Liver (tissue), 8 donors: ENCODE measurements at regions not wholly inside any gene's neighbourhood (a gene's known extent, or its start where the extent isn't known, plus 50 kb on each side); places are given as distances from the start of the nearest gene placed in this dataset.

Experiments used
- DNase-seq: peaks from one replicate; pipeline ENCODE4 v3.0.0-alpha.2; 2017; ENCODE audit warnings: low spot score
- H3K27ac ChIP-seq, 2 donors: one replicate each; pipeline ENCODE4 v1.7.0; 2013; ENCODE audit warnings: inconsistent platforms in 2 of 2, low read length in 2 of 2, control low read depth in 1 of 2, low read depth in 1 of 2, mild to moderate bottlenecking in 1 of 2
- H3K27me3 ChIP-seq, 4 donors: one replicate each; pipeline versions ENCODE4 v1.6.1 to v1.7.0; 2013; ENCODE audit warnings: low read length in 3 of 4, inconsistent platforms in 1 of 4, mild to moderate bottlenecking in 1 of 4, moderate library complexity in 1 of 4; ENCODE audit not compliant: control insufficient read depth in 4 of 4, insufficient read depth in 4 of 4
- H3K36me3 ChIP-seq, 4 donors: one replicate each; pipeline versions ENCODE4 v1.6.1 to v1.7.0; 2013; ENCODE audit warnings: low read length in 3 of 4, mild to moderate bottlenecking in 3 of 4, low read depth in 1 of 4, moderate library complexity in 1 of 4; ENCODE audit not compliant: control insufficient read depth in 4 of 4, insufficient read depth in 3 of 4
- H3K4me1 ChIP-seq, 4 donors: one replicate each; pipeline versions ENCODE4 v1.6.1 to v1.7.0; 2013; ENCODE audit warnings: low read length in 3 of 4, mild to moderate bottlenecking in 3 of 4, moderate library complexity in 1 of 4; ENCODE audit not compliant: control insufficient read depth in 4 of 4, insufficient read depth in 4 of 4
- H3K4me3 ChIP-seq, 3 donors: one replicate each; pipeline versions ENCODE4 v1.6.1 to v1.7.0; 2013; ENCODE audit warnings: low read length in 3 of 3, control low read depth in 1 of 3, low read depth in 1 of 3, mild to moderate bottlenecking in 1 of 3
- H3K9ac ChIP-seq, 2 donors: one replicate each; pipeline ENCODE4 v1.7.0; 2013; ENCODE audit warnings: low read length in 2 of 2, mild to moderate bottlenecking in 2 of 2, moderate library complexity in 2 of 2, control low read depth in 1 of 2, low read depth in 1 of 2
- H3K9me3 ChIP-seq, 4 donors: one replicate each; pipeline versions ENCODE4 v1.6.1 to v1.7.0; 2013; ENCODE audit warnings: low read length in 3 of 4; ENCODE audit not compliant: control insufficient read depth in 4 of 4
- ATF3 ChIP-seq: IDR thresholded peaks from 2 replicates; pipeline ENCODE4 v1.6.1; 2016; ENCODE audit warnings: antibody characterized with exemption
- CTCF ChIP-seq: fragments of 150-350 bp; IDR thresholded peaks from 2 replicates; pipeline ENCODE4 v1.5.1; 2017; ENCODE audit warnings: improper control_type of control experiment, low read depth, low read length; ENCODE audit not compliant: missing input control
- EGR1 ChIP-seq, 2 donors: IDR thresholded peaks; 2 replicates each; pipeline ENCODE4 v1.6.1; 2016 to 2018; ENCODE audit warnings: antibody characterized with exemption in 2 of 2, low read depth in 2 of 2
- FOXA1 ChIP-seq: IDR thresholded peaks from 2 replicates; pipeline ENCODE4 v1.6.1; 2016; ENCODE audit warnings: antibody characterized with exemption
- GABPA ChIP-seq, 2 donors: IDR thresholded peaks in 1 of 2; conservative IDR thresholded peaks in 1 of 2; 2 replicates each; pipeline ENCODE4 v1.6.1; 2016; ENCODE audit warnings: antibody characterized with exemption in 2 of 2, mild to moderate bottlenecking in 1 of 2, moderate library complexity in 1 of 2
- HNF4A ChIP-seq, 2 donors: conservative IDR thresholded peaks; 2 replicates each; pipeline ENCODE4 v1.6.1; 2016; ENCODE audit warnings: antibody characterized with exemption in 2 of 2, mild to moderate bottlenecking in 2 of 2
- HNF4G ChIP-seq: IDR thresholded peaks from 2 replicates; pipeline ENCODE4 v1.6.1; 2016; ENCODE audit warnings: antibody characterized with exemption
- JUND ChIP-seq, 2 donors: IDR thresholded peaks; 2 replicates each; pipeline ENCODE4 v1.6.1; 2016; ENCODE audit warnings: antibody characterized with exemption in 2 of 2
- MAX ChIP-seq: IDR thresholded peaks from 2 replicates; pipeline ENCODE4 v1.6.1; 2016; ENCODE audit warnings: antibody characterized with exemption
- NR2F2 ChIP-seq: IDR thresholded peaks from 2 replicates; pipeline ENCODE4 v1.6.1; 2016; ENCODE audit warnings: antibody characterized with exemption
- RAD21 ChIP-seq, 2 donors: IDR thresholded peaks; 2 replicates each; pipeline ENCODE4 v1.6.1; 2016; ENCODE audit warnings: antibody characterized with exemption in 2 of 2, mild to moderate bottlenecking in 2 of 2
- REST ChIP-seq: IDR thresholded peaks from 2 replicates; pipeline ENCODE4 v1.6.1; 2016; ENCODE audit warnings: antibody characterized with exemption, mild to moderate bottlenecking
- RXRA ChIP-seq, 2 donors: IDR thresholded peaks; 2 replicates each; pipeline ENCODE4 v1.6.1; 2017 to 2018; ENCODE audit warnings: antibody characterized with exemption in 2 of 2, mild to moderate bottlenecking in 1 of 2
- SP1 ChIP-seq: IDR thresholded peaks from 2 replicates; pipeline ENCODE4 v1.6.1; 2018; ENCODE audit warnings: antibody characterized with exemption, mild to moderate bottlenecking
- YY1 ChIP-seq: IDR thresholded peaks from 2 replicates; pipeline ENCODE4 v1.6.1; 2016; ENCODE audit warnings: antibody characterized with exemption, mild to moderate bottlenecking
- WGBS: extraction: QIAGEN DNeasy Blood & Tissue Kit; methylation state at CpG from one replicate; pipeline ENCODE4 v1.1.7; 2013; 5-methylcytosine and 5-hydroxymethylcytosine counted together
- TF ChIP-seq, protein P1 (sequence below): IDR thresholded peaks from 2 replicates; pipeline ENCODE4 v1.6.1; 2016; ENCODE audit warnings: antibody characterized with exemption
- donor health status: healthy.
- donor health status: healthy.
- donor health status: healthy.
- donor health status: healthy.
- donor health status: healthy.

DNA sequence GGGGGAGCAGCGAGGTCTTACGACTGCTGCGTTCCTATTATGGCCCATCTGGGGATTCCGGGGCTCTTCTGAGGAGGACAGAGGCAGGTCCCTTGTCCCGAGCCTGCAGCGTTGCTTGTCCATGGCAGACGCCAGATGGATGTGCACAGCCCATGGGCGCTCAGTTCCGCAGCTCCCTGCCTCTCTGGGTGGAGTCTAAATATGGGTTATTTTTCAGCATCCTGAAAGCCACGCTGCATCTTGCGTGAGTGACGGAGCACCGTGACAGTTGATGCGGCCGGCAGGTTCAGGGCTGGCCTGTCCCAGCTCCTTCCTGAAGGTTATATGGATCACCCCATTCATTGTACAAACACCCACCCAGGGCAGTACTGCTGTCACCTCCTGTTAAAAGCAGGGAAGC, 1169.4 kb downstream of the BRD1 start (continued):
- no peak for TF ChIP-seq CTCF

- H3K27me3 ChIP-seq: no peaks in the 10 kb centered on the region
- no peaks in the 10 kb centered on the region for H3K4me1 ChIP-seq
- H3K36me3 ChIP-seq: no peaks in the 10 kb centered on the region
- no peak overlapping the region for H3K4me3 ChIP-seq
- no peaks in the 10 kb centered on the region for H3K9me3 ChIP-seq
- TF ChIP-seq JUND (IDR thresholded peaks at IDR 0.05) (no peak), EGR1 (IDR thresholded peaks at IDR 0.05; ENCODE audit: low read depth in 2 of 2) (no peak), RXRA (IDR thresholded peaks at IDR 0.05) (no peak), YY1 (no peak), HNF4A (conservative IDR thresholded peaks at IDR 0.05) (no peak), FOXA1 (no peak), SP1 (no peak), GABPA (IDR thresholded peaks at IDR 0.05 in 1 of 2, conservative IDR thresholded peaks at IDR 0.05 in 1 of 2) (no peak), REST (no peak), ATF3 (no peak), RAD21 (IDR thresholded peaks at IDR 0.05) (no peak), NR2F2 (no peak), HNF4G (no peak), CTCF (no peak)
- 79% methylated on average over 9 of the region's 9 CpGs for WGBS
- no peak overlapping the region for H3K9ac ChIP-seq
- H3K27ac ChIP-seq: no peak overlapping the region
- DNase-seq: no peak
Measured at GRCh38 chr22:48654492-48654891, 1173.2 kb downstream of the BRD1 start.

- Histone ChIP-seq H3K9ac (no peak overlapping the region), H3K4me3 (no peak overlapping the region), H3K27me3 (no peaks in the 10 kb centered on the region), H3K9me3 (no peaks in the 10 kb centered on the region), H3K27ac (no peak overlapping the region), H3K4me1 (no peaks in the 10 kb centered on the region), H3K36me3 (no peaks in the 10 kb centered on the region)
- DNase-seq: no peak
- TF ChIP-seq SP1 (no peak), HNF4G (no peak), MAX (no peak), EGR1 (IDR thresholded peaks at IDR 0.05; ENCODE audit: low read depth in 2 of 2) (no peak), YY1 (no peak), CTCF (no peak)
- TF ChIP-seq, protein P1, sequence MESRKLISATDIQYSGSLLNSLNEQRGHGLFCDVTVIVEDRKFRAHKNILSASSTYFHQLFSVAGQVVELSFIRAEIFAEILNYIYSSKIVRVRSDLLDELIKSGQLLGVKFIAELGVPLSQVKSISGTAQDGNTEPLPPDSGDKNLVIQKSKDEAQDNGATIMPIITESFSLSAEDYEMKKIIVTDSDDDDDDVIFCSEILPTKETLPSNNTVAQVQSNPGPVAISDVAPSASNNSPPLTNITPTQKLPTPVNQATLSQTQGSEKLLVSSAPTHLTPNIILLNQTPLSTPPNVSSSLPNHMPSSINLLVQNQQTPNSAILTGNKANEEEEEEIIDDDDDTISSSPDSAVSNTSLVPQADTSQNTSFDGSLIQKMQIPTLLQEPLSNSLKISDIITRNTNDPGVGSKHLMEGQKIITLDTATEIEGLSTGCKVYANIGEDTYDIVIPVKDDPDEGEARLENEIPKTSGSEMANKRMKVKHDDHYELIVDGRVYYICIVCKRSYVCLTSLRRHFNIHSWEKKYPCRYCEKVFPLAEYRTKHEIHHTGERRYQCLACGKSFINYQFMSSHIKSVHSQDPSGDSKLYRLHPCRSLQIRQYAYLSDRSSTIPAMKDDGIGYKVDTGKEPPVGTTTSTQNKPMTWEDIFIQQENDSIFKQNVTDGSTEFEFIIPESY: no peak
- WGBS: 89% methylated on average over 18 of the region's 18 CpGs
Measured at GRCh38 chr22:48653929-48654328, 1173.7 kb downstream of the BRD1 start.
